ENCODE measurements at regions not wholly inside any gene's neighbourhood (a gene's known extent, or its start where the extent isn't known, plus 50 kb on each side); places are given as distances from the start of the nearest gene placed in this dataset.
"Not testable (repeated sequence)": the region's sequence is repeated elsewhere in the genome, so short reads cannot be mapped to it uniquely, and the experiment has no call there.

- no peak for ATAC-seq
- no peak overlapping the region for H3K27ac ChIP-seq
- intact Hi-C loops (cut with DNase I; ENCODE audit: low total_unique reads) (no loop called here), in situ Hi-C loops (cut with MboI; ENCODE audit: low sequenced_read_pairs in 4 of 4) (no loop called here)
- H3K36me3 ChIP-seq = no peaks in the 10 kb centered on the region
- H3K4me3 ChIP-seq = no peak overlapping the region
- no peak for DNase-seq
- H3K9me3 ChIP-seq = no peaks in the 10 kb centered on the region
- no peak for TF ChIP-seq POLR2A (IDR thresholded peaks at IDR 0.05)
- TF ChIP-seq, protein P1, sequence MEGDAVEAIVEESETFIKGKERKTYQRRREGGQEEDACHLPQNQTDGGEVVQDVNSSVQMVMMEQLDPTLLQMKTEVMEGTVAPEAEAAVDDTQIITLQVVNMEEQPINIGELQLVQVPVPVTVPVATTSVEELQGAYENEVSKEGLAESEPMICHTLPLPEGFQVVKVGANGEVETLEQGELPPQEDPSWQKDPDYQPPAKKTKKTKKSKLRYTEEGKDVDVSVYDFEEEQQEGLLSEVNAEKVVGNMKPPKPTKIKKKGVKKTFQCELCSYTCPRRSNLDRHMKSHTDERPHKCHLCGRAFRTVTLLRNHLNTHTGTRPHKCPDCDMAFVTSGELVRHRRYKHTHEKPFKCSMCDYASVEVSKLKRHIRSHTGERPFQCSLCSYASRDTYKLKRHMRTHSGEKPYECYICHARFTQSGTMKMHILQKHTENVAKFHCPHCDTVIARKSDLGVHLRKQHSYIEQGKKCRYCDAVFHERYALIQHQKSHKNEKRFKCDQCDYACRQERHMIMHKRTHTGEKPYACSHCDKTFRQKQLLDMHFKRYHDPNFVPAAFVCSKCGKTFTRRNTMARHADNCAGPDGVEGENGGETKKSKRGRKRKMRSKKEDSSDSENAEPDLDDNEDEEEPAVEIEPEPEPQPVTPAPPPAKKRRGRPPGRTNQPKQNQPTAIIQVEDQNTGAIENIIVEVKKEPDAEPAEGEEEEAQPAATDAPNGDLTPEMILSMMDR (IDR thresholded peaks at IDR 0.05 in 4 of 5, conservative IDR thresholded peaks at IDR 0.05 in 1 of 5) = no peak
- peaks cover 0 to 7% (median 3%) of the 10 kb centered on the region in 3 donors for H3K27me3 ChIP-seq
- H3K4me1 ChIP-seq = peaks cover 4 to 6% of the 10 kb centered on the region in 2 donors
Observed at GRCh38 chr16:29154676-29155121, 169.8 kb downstream of the LAT start.

DNA sequence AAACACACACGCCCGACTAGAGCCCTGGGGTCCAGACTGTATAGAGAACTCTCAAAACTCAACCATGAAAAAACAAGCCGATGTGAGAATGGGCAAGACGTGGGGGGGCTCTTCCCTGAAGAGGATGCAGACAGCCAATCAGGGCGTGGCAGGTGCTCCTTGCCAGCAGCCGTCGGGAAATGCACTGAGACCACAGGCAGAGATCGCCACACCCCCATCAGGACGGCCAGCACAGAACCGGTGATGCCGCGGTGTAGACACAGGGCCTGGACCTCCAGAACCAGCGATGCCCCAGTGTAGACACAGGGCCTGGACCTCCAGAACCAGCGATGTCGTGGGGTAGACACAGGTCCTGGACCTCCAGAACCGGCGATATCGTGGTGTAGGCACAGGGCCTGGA, 169.2 kb downstream of the LAT start:
- no peak for ATAC-seq
- Histone ChIP-seq H3K36me3 (no peaks in the 10 kb centered on the region), H3K27ac (no peak overlapping the region), H3K9me3 (no peaks in the 10 kb centered on the region), H3K27me3 (peaks cover 0 to 7% (median 3%) of the 10 kb centered on the region in 3 donors), H3K4me3 (no peak overlapping the region), H3K4me1 (peaks cover 4 to 6% of the 10 kb centered on the region in 2 donors)
- in situ Hi-C loops (cut with MboI; ENCODE audit: low sequenced_read_pairs in 4 of 4) = no loop called here
- no peak for TF ChIP-seq POLR2A (IDR thresholded peaks at IDR 0.05)
- TF ChIP-seq, protein P1 (IDR thresholded peaks at IDR 0.05 in 4 of 5, conservative IDR thresholded peaks at IDR 0.05 in 1 of 5) = no peak
- no peak for DNase-seq
- intact Hi-C loops (cut with DNase I; ENCODE audit: low total_unique reads) = no loop called here

DNA sequence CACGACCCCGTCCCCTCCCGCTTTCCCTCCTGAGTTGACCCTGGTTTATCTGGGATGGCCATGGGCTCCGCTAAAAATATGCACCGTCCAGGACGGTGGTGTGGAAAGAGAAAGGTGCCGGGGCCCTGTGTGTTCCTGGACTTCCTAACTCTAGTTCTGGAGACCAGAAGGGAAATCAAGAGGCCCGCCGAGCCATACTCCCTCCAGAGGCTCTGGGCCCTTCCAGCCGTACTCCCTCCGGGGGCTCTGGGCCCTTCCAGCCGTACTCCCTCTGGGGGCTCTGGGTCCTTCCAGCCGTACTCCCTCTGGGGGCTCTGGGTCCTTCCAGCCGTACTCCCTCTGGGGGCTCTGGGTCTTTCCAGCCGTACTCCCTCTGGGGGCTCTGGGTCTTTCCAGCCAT, 168.5 kb downstream of the LAT start:
- not testable (repeated sequence) for H3K27ac ChIP-seq, DNase-seq

GRCh38 chr16:29152544-29153031, 167.7 kb downstream of the LAT start:
- not testable (repeated sequence) for H3K27ac ChIP-seq

More for the DNA sequence above, 168.5 kb downstream of the LAT start:
- H3K4me3 ChIP-seq; H3K36me3 ChIP-seq; ATAC-seq; intact Hi-C loops (cut with DNase I; ENCODE audit: low total_unique reads); H3K27me3 ChIP-seq; in situ Hi-C loops (cut with MboI; ENCODE audit: low sequenced_read_pairs in 4 of 4); H3K9me3 ChIP-seq; H3K4me1 ChIP-seq: not testable (repeated sequence)

DNA sequence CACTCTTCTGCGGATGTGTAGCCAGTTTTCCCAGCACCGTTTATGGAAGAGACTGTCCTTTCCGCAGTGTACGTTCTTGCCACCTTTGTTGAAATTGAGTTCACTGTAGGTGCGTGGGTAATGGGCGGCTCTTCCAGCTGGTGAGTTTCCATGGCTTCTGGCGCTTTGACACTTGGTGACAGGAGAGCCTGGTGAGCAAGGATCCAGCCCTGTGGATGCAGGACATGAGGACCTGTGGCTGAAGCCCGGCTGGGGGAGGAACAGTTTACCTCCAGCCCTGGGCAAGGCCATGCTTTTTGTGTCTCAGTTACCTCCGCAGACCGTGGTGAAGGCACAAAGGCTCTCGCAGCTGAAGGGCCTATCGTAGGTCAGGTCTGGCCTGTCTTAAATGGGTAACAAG, 166.5 kb downstream of the LAT start:
- no peaks in the 10 kb centered on the region for H3K36me3 ChIP-seq
- no peak for ATAC-seq
- TF ChIP-seq, protein P1 (IDR thresholded peaks at IDR 0.05 in 4 of 5, conservative IDR thresholded peaks at IDR 0.05 in 1 of 5) = no peak
- TF ChIP-seq POLR2A (IDR thresholded peaks at IDR 0.05) = no peak
- peaks cover 0 to 7% (median 3%) of the 10 kb centered on the region in 3 donors for H3K27me3 ChIP-seq
- H3K27ac ChIP-seq = no peak overlapping the region
- H3K4me1 ChIP-seq = no peaks in the 10 kb centered on the region
- in situ Hi-C loops (cut with MboI; ENCODE audit: low sequenced_read_pairs in 4 of 4) (no loop called here), intact Hi-C loops (cut with DNase I; ENCODE audit: low total_unique reads) (no loop called here)
- no peak overlapping the region for H3K4me3 ChIP-seq
- no peaks in the 10 kb centered on the region for H3K9me3 ChIP-seq
- no peak for DNase-seq

More at GRCh38 chr16:29152544-29153031, 167.7 kb downstream of the LAT start:
- H3K4me3 ChIP-seq; in situ Hi-C loops (cut with MboI; ENCODE audit: low sequenced_read_pairs in 4 of 4); H3K36me3 ChIP-seq; intact Hi-C loops (cut with DNase I; ENCODE audit: low total_unique reads); H3K4me1 ChIP-seq; DNase-seq; H3K9me3 ChIP-seq; H3K27me3 ChIP-seq; ATAC-seq: not testable (repeated sequence)

- DNase-seq; H3K27ac ChIP-seq; H3K4me1 ChIP-seq; ATAC-seq; H3K9me3 ChIP-seq; H3K36me3 ChIP-seq; H3K27me3 ChIP-seq; H3K4me3 ChIP-seq; intact Hi-C loops (cut with DNase I; ENCODE audit: low total_unique reads); in situ Hi-C loops (cut with MboI; ENCODE audit: low sequenced_read_pairs in 4 of 4): not testable (repeated sequence)
Observed at GRCh38 chr16:29149912-29150311, 165.1 kb downstream of the LAT start.

All from gastrocnemius medialis (tissue), 4 donors.